Progenitor cell of endocrine pancreas (in vitro differentiated cells): ENCODE measurements at regions not wholly inside any gene's neighbourhood (a gene's known extent, or its start where the extent isn't known, plus 50 kb on each side); places are given as distances from the start of the nearest gene placed in this dataset.

Experiments
- DNase-seq: peaks from one replicate; pipeline ENCODE4 v3.0.0; 2021; ENCODE audit warnings: low spot score; ENCODE audit not compliant: unreplicated experiment
- H3K27ac Mint-ChIP-seq: 2 replicates; pipeline ENCODE4 v1.8.0; 2021; ENCODE audit warnings: mild to moderate bottlenecking, moderate library complexity, mixed read lengths
- H3K27me3 Mint-ChIP-seq: 2 replicates; pipeline ENCODE4 v1.8.0; 2021; ENCODE audit warnings: mixed read lengths
- H3K36me3 Mint-ChIP-seq: 2 replicates; pipeline ENCODE4 v1.8.0; 2022; ENCODE audit warnings: mixed read lengths; ENCODE audit not compliant: insufficient read depth
- H3K4me1 Mint-ChIP-seq: 2 replicates; pipeline ENCODE4 v1.8.0; 2021; ENCODE audit warnings: low read depth, mixed read lengths
- H3K4me3 Mint-ChIP-seq: 2 replicates; pipeline ENCODE4 v1.8.0; 2021; ENCODE audit warnings: low read depth, mild to moderate bottlenecking, moderate library complexity, mixed read lengths
- H3K9me3 Mint-ChIP-seq: 2 replicates; pipeline ENCODE4 v1.8.0; 2021; ENCODE audit warnings: low read depth, mixed read lengths
- CTCF ChIP-seq: fragments of 200-600 bp; sonication (generic); IDR thresholded peaks from one replicate; pipeline ENCODE4 v1.5.0; 2021; ENCODE audit warnings: antibody characterized with exemption, mild to moderate bottlenecking; ENCODE audit not compliant: unreplicated experiment

- DNase-seq, result no peak
- no peak overlapping the region for H3K4me3 Mint-ChIP-seq
- H3K9me3 Mint-ChIP-seq, result no peaks in the 10 kb centered on the region
- peaks cover 27% of the 10 kb centered on the region for H3K27me3 Mint-ChIP-seq
- peaks cover 3% of the 10 kb centered on the region for H3K4me1 Mint-ChIP-seq
- no peak for TF ChIP-seq CTCF
- no peaks in the 10 kb centered on the region for H3K36me3 Mint-ChIP-seq
- H3K27ac Mint-ChIP-seq, result no peak overlapping the region
Observed at GRCh38 chr1:117681901-117682250, 76.0 kb downstream of the TENT5C start.

GRCh38 chr1:117682372-117682771 lies 76.5 kb downstream of the TENT5C start:
- Mint-ChIP-seq H3K36me3 (no peaks in the 10 kb centered on the region), H3K9me3 (no peaks in the 10 kb centered on the region), H3K4me1 (peaks cover 3% of the 10 kb centered on the region), H3K27me3 (peaks cover 27% of the 10 kb centered on the region), H3K27ac (no peak overlapping the region), H3K4me3 (no peak overlapping the region)
- TF ChIP-seq CTCF, result no peak
- DNase-seq, result no peak

- no peak overlapping the region for H3K27ac Mint-ChIP-seq
- no peaks in the 10 kb centered on the region for H3K9me3 Mint-ChIP-seq
- no peaks in the 10 kb centered on the region for H3K4me1 Mint-ChIP-seq
- H3K4me3 Mint-ChIP-seq, result no peak overlapping the region
- TF ChIP-seq CTCF, result no peak
- H3K27me3 Mint-ChIP-seq, result peaks cover 20% of the 10 kb centered on the region
- DNase-seq, result no peak
- no peaks in the 10 kb centered on the region for H3K36me3 Mint-ChIP-seq
Observed at GRCh38 chr1:117683571-117684285, 77.9 kb downstream of the TENT5C start.

GRCh38 chr1:117685936-117686806 lies 80.3 kb downstream of the TENT5C start:
- DNase-seq, result no peak
- H3K27me3 Mint-ChIP-seq, result peaks cover 24% of the 10 kb centered on the region
- peak; percentile 11 for TF ChIP-seq CTCF

GRCh38 chr1:117686907-117687306 lies 81.1 kb downstream of the TENT5C start:
- Mint-ChIP-seq H3K27me3 (peaks cover 23% of the 10 kb centered on the region), H3K4me1 (no peaks in the 10 kb centered on the region), H3K4me3 (no peak overlapping the region), H3K27ac (no peak overlapping the region), H3K9me3 (no peaks in the 10 kb centered on the region), H3K36me3 (no peaks in the 10 kb centered on the region)
- no peak for TF ChIP-seq CTCF
- no peak for DNase-seq

More at GRCh38 chr1:117685936-117686806, 80.3 kb downstream of the TENT5C start:
- no peaks in the 10 kb centered on the region for H3K36me3 Mint-ChIP-seq
- no peaks in the 10 kb centered on the region for H3K9me3 Mint-ChIP-seq
- no peak overlapping the region for H3K27ac Mint-ChIP-seq
- H3K4me3 Mint-ChIP-seq, result no peak overlapping the region
- H3K4me1 Mint-ChIP-seq, result no peaks in the 10 kb centered on the region
